NCI-H2227 treated with DMSO at 0.1 percent for 48 hours (cell line): ENCODE measurements at regions not wholly inside any gene's neighbourhood (a gene's known extent, or its start where the extent isn't known, plus 50 kb on each side); places are given as distances from the start of the nearest gene placed in this dataset.

Experiments used
- DNase-seq: peaks from one replicate; lab custom pipeline; 2025; lab: John Stamatoyannopoulos, UW

DNA sequence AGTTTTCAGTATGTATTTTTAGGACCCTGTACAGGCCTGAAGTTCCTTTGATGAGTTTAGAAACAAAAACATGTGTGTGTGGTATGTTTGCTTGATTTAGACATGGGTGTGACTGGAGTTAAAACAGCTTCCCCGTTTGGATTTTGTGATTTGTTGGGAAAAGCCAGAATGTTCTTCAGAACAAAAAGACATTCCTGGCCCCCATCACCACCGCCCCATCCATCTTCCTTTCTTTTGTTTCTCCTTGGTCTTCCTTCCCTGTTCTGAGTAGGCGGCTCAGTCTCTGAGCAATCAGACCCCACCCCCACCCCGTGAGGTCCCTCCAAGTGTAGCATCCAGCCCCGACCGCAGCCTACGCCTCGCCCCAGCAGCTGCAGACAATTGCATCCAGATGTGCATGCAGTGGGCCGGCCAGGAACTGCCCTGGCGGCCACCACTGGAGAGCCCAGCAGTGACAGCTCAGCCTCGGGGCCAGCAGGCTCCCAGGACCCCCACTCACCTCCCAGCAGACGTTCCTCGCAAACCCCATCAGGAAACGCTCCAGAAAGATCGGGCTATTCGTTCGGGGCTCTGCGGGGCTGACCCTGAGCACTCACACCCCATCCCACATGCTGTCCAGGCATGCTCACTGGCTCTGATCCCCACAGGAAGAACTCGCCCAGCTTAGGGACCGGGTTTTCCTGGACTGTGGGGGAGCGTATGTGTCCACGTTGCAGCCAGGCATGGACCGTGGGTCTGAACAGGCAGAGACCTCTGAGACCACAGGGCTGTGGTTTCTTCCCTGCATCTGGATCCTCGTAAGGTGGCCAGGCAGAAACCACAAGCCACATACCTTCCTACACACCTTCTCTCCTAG, 99.8 kb upstream of the CDH5 start:
- no peak for DNase-seq

GRCh38 chr16:66265556-66266141, 100.8 kb upstream of the CDH5 start:
- no peak for DNase-seq

DNA sequence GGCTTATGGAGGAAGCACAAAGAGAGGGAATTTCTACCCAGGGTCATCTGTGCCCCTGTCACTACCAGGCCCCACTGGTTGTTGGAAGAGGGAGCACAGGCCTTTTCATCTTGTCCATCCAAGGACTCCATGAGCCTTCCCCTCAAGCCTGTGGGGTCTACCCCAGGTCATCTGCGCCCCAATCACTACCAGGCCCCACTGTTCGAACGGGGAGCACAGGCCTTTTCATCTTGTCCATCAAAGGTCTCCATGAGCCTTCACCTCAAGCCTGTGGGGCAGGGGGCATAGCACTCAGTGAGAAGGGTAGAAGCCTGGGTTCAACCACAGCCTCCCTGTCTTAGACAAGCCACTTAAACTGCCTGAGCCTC, 101.5 kb upstream of the CDH5 start:
- no peak for DNase-seq

- DNase-seq, result no peak
Observed at GRCh38 chr16:66264311-66265047, 102.0 kb upstream of the CDH5 start.

DNA sequence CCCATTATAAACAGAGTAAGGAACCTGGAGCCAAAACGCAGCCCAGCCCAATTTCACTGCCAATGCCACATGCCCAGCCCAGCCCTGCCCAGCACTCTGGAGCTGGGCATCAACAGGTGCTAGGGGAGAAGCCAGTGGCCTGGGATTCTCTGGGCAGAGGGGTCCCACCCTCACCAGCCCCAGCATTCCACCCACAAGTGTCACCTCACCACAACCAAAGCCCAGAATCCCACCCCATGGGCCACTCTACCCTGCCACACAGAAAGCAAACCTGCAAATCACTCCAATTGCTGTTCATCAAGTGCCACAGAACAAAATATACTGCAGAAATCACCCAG, 102.5 kb upstream of the CDH5 start:
- DNase-seq, result no peak

GRCh38 chr16:66263168-66263972, 103.1 kb upstream of the CDH5 start:
- no peak for DNase-seq

GRCh38 chr16:66262253-66263167, 104.0 kb upstream of the CDH5 start:
- DNase-seq, result no peak

DNA sequence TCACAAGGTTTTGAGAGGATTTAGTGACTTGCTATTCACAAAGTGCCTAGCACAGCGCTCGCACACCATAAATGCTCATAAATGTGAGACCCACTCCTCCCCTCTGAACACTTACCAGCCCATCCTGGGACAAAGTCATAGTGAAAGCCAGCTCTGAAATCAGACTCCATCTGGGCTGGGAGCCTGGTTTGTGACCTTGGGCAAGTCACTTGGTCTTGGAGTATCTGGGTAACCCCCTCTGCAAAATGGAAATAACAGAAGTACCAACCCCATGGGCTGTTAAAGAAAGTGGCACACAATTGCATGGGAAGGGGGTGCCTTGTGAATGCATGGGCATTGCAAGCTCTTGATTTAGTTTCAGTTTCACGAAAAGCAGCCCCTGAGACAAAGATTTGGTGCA, 104.7 kb upstream of the CDH5 start:
- no peak for DNase-seq

- no peak for DNase-seq
Observed at GRCh38 chr16:66260522-66261254, 105.8 kb upstream of the CDH5 start.

- no peak for DNase-seq
Observed at GRCh38 chr16:66258916-66259845, 107.3 kb upstream of the CDH5 start.

DNA sequence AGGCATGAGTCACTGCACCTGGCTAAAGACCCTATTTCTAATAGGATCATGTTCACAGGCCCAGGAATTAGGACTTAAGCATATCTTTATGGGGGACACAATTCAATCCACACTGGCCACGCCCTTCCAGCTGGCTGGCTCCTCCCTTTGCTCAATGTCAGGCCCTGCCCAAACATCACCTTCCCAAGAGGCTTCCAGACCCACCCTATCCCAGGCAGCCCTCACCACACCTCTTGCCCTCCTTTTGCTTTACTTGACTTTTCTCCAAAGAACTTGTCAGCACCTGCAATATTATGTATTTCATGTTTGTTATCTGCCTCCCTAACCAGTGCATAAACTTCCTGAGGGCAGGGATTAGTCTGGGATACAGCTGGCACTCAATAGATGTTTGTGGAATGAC, 109.6 kb upstream of the CDH5 start:
- DNase-seq, result no peak

DNA sequence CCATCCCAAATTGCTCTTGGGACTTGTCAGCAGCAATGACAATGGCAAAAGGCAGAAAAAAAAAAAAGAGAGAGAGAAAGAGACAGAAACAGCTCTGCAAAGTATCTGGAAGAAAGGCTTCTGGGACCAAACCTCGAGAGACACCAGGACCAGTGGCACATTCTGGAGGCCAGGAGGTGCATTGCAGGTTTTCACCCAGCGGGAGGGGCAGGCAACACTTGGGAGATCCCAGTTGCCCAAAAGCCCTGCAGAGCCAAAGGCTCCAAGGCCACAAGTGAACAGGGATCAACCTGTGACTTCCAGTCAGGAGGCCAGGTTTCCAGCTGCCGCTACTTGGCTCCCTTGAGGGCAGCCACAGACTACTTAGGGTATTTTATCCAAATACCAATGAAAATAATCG, 110.8 kb upstream of the CDH5 start:
- no peak for DNase-seq

DNA sequence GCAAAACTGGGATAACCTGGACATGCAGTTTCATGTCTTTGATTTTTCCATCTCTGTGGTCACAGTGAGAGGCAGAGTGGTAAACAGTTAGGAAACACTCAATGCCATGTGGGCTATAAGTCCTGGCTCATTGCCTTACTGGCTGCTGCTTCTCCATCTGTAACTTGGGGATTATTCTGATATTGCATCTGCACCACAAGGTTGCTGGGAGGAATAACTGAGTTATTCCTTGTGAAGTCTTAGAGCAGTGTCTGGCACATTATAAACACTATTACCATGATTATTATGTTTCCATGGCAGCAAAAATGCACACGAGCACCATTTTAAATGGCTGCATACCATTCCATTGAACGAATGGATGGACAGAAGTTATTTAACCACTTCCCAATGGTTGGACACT, 111.7 kb upstream of the CDH5 start:
- no peak for DNase-seq

DNA sequence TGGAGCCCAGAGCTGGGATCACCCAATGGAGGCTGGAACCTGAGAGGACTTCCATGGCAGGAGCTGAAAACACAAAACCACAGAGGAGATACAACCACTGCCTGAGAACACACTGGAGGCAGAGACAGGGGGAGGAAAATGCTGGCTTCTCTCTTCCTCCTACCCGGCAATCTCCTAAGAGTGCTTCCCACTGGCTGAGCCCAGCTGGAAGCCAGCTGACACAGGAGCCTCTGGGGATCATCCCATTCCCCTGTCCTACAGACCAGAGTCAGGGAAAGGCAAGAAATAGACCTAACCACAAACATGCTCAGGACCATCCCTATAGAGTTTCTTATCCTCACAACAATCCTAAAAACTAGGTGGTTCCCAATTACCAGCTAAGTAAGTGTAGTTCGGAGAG, 112.4 kb upstream of the CDH5 start:
- DNase-seq, result no peak

DNA sequence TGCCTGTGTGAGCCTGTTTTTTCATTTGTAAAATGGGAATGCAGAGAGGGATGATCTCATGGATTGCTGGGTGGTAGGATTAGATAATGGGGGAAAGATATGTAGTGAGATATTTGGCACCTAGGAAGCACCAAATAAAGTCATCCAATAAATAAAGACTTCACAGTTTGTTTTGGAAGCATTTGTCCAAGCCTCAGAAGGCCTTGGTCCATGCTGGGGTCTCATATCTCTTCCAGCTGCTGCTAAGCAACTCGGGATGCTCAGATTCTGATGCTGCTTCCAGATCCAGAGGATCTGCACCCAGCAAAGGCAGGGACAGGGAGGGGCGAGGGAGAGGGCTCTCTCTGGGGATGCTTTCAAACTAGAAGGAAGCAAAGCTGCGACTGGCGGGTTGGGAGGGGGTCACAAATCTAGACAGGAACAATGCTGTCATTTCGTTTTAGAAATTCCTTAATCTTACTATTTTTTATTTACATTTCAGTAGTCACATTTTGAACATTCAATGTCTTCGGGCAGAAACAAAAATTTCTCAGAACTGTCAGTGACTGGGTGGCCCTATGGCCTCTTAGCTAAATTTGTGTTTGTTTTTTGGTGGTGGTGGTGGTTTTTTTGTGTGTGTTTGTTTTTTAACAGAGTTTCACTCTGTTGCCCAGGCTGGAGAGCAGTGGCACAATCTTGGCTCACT, 114.9 kb upstream of the CDH5 start:
- DNase-seq, result no peak

DNA sequence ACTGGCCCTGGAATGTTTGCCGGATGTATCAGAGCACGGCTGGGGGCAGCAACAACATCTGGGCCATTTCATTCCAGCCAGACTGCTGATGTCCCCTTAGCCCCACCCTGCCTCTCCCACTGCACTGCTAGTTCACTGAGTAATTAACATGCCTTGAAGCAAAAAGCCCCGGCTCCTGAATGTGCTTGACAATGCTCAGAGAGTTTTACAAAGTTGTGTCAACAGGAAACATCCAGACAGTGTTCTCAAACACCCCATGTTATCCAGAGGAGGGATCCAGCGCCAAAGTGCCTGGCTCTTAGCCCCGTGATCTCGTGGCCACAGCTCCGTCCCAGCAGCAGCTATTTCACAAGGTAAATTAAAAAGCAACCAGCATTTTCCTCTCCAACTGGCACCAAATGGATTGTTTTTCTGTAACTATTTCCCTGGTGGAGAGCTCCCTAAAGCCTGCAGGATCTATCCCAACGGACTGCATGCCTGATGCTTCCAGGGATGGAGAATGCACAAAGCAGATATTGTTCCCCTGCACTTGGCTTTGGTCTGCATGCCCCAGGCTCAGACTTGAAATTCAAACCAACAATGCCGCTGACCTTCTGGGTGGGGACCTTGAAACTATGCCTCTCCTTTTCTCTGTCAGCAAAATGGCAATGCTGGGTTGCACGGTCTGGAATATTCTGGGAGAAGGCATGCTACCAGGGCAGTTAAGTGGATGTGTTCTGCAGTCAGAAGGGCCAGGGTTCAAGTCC, 115.6 kb upstream of the CDH5 start:
- no peak for DNase-seq

- no peak for DNase-seq
Observed at GRCh38 chr16:66247516-66248481, 118.7 kb upstream of the CDH5 start.
